Liver (tissue), 3 donors: ENCODE measurements at regions not wholly inside any gene's neighbourhood (a gene's known extent, or its start where the extent isn't known, plus 50 kb on each side); places are given as distances from the start of the nearest gene placed in this dataset.

Source experiments
- JUND ChIP-seq, 2 donors: IDR thresholded peaks; 2 replicates each; pipeline ENCODE4 v1.6.1; 2016; ENCODE audit warnings: antibody characterized with exemption in 2 of 2
- MAX ChIP-seq: IDR thresholded peaks from 2 replicates; pipeline ENCODE4 v1.6.1; 2016; ENCODE audit warnings: antibody characterized with exemption
- NR2F2 ChIP-seq: IDR thresholded peaks from 2 replicates; pipeline ENCODE4 v1.6.1; 2016; ENCODE audit warnings: antibody characterized with exemption
- TF ChIP-seq, protein P1 (sequence below): fragments of 150-350 bp; IDR thresholded peaks from 2 replicates; pipeline ENCODE4 v1.5.1; 2017; ENCODE audit warnings: improper control_type of control experiment, low read depth, low read length; ENCODE audit not compliant: missing input control
- donor health status: healthy.
- donor health status: healthy.

DNA sequence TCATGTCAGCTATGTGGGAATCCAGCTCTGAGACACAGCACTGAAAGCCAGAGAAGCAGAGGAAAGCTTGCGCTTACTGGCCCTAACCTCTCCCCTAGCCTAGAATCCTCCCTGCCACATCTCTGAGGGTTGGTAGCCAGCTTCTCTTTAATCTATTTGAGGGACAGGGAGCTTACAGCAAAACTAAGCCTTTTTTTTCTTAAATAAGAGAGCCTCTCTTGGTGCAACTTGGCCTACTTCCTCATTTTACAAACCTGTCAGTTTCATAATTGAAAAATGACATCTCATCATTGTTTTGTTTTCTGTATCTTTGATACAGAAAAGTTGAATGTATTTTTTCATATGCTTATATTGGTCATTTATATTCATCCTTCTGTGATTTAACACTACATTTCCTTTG, 193.9 kb downstream of the ZNF621 start:
- TF ChIP-seq MAX (no peak), JUND (IDR thresholded peaks at IDR 0.05) (no peak), NR2F2 (no peak)
- TF ChIP-seq, protein P1, sequence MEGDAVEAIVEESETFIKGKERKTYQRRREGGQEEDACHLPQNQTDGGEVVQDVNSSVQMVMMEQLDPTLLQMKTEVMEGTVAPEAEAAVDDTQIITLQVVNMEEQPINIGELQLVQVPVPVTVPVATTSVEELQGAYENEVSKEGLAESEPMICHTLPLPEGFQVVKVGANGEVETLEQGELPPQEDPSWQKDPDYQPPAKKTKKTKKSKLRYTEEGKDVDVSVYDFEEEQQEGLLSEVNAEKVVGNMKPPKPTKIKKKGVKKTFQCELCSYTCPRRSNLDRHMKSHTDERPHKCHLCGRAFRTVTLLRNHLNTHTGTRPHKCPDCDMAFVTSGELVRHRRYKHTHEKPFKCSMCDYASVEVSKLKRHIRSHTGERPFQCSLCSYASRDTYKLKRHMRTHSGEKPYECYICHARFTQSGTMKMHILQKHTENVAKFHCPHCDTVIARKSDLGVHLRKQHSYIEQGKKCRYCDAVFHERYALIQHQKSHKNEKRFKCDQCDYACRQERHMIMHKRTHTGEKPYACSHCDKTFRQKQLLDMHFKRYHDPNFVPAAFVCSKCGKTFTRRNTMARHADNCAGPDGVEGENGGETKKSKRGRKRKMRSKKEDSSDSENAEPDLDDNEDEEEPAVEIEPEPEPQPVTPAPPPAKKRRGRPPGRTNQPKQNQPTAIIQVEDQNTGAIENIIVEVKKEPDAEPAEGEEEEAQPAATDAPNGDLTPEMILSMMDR = no peak
